Thyroid gland (tissue), 4 donors: ENCODE measurements at regions not wholly inside any gene's neighbourhood (a gene's known extent, or its start where the extent isn't known, plus 50 kb on each side); places are given as distances from the start of the nearest gene placed in this dataset.

Source experiments
- CTCF ChIP-seq, 6 experiments: fragments of 200-600 bp in 3 of 6; fragments of 450-650 bp in 3 of 6; sonication (generic) in 3 of 6; IDR thresholded peaks; one replicate each; pipeline ENCODE4 v1.5.1; 2016 to 2019; ENCODE audit warnings: antibody characterized with exemption in 6 of 6, mild to moderate bottlenecking in 2 of 6, inconsistent platforms in 1 of 6, moderate library complexity in 1 of 6
- POLR2A ChIP-seq, 2 donors: fragments of 450-650 bp; IDR thresholded peaks; one replicate each; pipeline ENCODE4 v1.6.1; 2017; ENCODE audit warnings: antibody characterized with exemption in 2 of 2, mild to moderate bottlenecking in 2 of 2, moderate library complexity in 1 of 2

- no peak for TF ChIP-seq CTCF (IDR thresholded peaks at IDR 0.05)
- TF ChIP-seq POLR2A (IDR thresholded peaks at IDR 0.05): no peak
These were observed 222.9 kb downstream of the NDUFA10 start for GRCh38 chr2:239802185-239802649.
